GM21786 (cell line): ENCODE measurements at regions not wholly inside any gene's neighbourhood (a gene's known extent, or its start where the extent isn't known, plus 50 kb on each side); places are given as distances from the start of the nearest gene placed in this dataset.
"Not testable (repeated sequence)": the region's sequence is repeated elsewhere in the genome, so short reads cannot be mapped to it uniquely, and the experiment has no call there.

Experiments used
- ATAC-seq: cut with Tn5 transposase; IDR thresholded peaks from one replicate; pipeline ENCODE4 v1.9.1; 2021; ENCODE audit not compliant: unreplicated experiment

GRCh38 chr7:15143936-15144335 is 241.4 kb upstream of the DGKB start:
- ATAC-seq, result no peak

- ATAC-seq, result no peak
These were observed 240.6 kb upstream of the DGKB start for GRCh38 chr7:15143121-15143520.

GRCh38 chr7:15140431-15140830 is 237.9 kb upstream of the DGKB start:
- no peak for ATAC-seq

- ATAC-seq, result no peak
These were observed 229.1 kb upstream of the DGKB start for GRCh38 chr7:15131661-15132060.

GRCh38 chr7:15130666-15131541 is 228.4 kb upstream of the DGKB start:
- no peak for ATAC-seq

- no peak for ATAC-seq
These were observed 226.2 kb upstream of the DGKB start for GRCh38 chr7:15128716-15129115.

- ATAC-seq, result not testable (repeated sequence)
These were observed 224.1 kb upstream of the DGKB start for GRCh38 chr7:15126653-15127052.

GRCh38 chr7:15123901-15124300 is 221.3 kb upstream of the DGKB start:
- no peak for ATAC-seq

GRCh38 chr7:15113752-15114151 is 211.2 kb upstream of the DGKB start:
- no peak for ATAC-seq

GRCh38 chr7:15105711-15106110 is 203.2 kb upstream of the DGKB start:
- no peak for ATAC-seq

GRCh38 chr7:15104411-15105092 is 202.0 kb upstream of the DGKB start:
- ATAC-seq, result no peak

- ATAC-seq, result no peak
These were observed 196.5 kb upstream of the DGKB start for GRCh38 chr7:15099074-15099473.

GRCh38 chr7:15096853-15097252 is 194.3 kb upstream of the DGKB start:
- no peak for ATAC-seq

GRCh38 chr7:15094989-15095388 is 192.4 kb upstream of the DGKB start:
- no peak for ATAC-seq

GRCh38 chr7:15087771-15088170 is 185.2 kb upstream of the DGKB start:
- no peak for ATAC-seq

GRCh38 chr7:15086862-15087261 is 184.3 kb upstream of the DGKB start:
- ATAC-seq, result no peak

- no peak for ATAC-seq
These were observed 183.6 kb upstream of the DGKB start for GRCh38 chr7:15086131-15086611.

GRCh38 chr7:15085366-15085765 is 182.8 kb upstream of the DGKB start:
- no peak for ATAC-seq

GRCh38 chr7:15084368-15084767 is 181.8 kb upstream of the DGKB start:
- no peak for ATAC-seq

GRCh38 chr7:15081891-15082290 is 179.3 kb upstream of the DGKB start:
- ATAC-seq, result no peak

GRCh38 chr7:15073301-15073700 is 170.8 kb upstream of the DGKB start:
- ATAC-seq, result no peak

- no peak for ATAC-seq
These were observed 165.8 kb upstream of the DGKB start for GRCh38 chr7:15068324-15068723.
